Upper lobe of left lung (tissue), 4 donors: ENCODE measurements at regions not wholly inside any gene's neighbourhood (a gene's known extent, or its start where the extent isn't known, plus 50 kb on each side); places are given as distances from the start of the nearest gene placed in this dataset.
"Not testable (repeated sequence)": the region's sequence is repeated elsewhere in the genome, so short reads cannot be mapped to it uniquely, and the experiment has no call there.

Experiments used
- POLR2AphosphoS5 ChIP-seq, 2 donors: sonication (generic); formaldehyde crosslinking; IDR thresholded peaks; one replicate each; pipeline ENCODE4 v1.5.1; 2017; ENCODE audit warnings: antibody characterized with exemption in 2 of 2
- TF ChIP-seq, protein P1 (sequence below), 6 experiments: fragments of 450-650 bp in 4 of 6; fragments of 200-600 bp in 2 of 6; sonication (generic) in 2 of 6; IDR thresholded peaks; one replicate each; pipeline ENCODE4 v1.5.1; 2016 to 2019; ENCODE audit warnings: antibody characterized with exemption in 6 of 6

DNA sequence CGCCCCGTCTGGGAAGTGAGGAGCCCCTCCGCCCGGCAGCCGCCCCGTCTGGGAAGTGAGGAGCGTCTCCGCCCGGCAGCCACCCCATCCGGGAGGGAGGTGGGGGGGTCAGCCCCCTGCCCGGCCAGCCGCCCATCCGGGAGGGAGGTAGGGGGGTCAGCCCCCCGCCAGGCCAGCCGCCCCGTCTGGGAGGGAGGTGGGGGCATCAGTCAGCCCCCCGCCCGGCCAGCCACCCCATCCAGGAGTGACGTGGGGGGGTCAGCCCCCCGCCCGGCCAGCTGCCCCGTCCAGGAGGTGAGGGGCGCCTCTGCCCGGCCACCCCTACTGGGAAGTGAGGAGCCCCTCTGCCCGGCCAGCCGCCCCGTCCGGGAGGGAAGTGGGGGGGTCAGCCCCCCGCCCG lies 297.5 kb upstream of the DYNLRB2 start:
- TF ChIP-seq, protein P1, sequence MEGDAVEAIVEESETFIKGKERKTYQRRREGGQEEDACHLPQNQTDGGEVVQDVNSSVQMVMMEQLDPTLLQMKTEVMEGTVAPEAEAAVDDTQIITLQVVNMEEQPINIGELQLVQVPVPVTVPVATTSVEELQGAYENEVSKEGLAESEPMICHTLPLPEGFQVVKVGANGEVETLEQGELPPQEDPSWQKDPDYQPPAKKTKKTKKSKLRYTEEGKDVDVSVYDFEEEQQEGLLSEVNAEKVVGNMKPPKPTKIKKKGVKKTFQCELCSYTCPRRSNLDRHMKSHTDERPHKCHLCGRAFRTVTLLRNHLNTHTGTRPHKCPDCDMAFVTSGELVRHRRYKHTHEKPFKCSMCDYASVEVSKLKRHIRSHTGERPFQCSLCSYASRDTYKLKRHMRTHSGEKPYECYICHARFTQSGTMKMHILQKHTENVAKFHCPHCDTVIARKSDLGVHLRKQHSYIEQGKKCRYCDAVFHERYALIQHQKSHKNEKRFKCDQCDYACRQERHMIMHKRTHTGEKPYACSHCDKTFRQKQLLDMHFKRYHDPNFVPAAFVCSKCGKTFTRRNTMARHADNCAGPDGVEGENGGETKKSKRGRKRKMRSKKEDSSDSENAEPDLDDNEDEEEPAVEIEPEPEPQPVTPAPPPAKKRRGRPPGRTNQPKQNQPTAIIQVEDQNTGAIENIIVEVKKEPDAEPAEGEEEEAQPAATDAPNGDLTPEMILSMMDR (IDR thresholded peaks at IDR 0.05), result not testable (repeated sequence)
- TF ChIP-seq POLR2AphosphoS5 (IDR thresholded peaks at IDR 0.05), result not testable (repeated sequence)
